Right lobe of liver (tissue), 6 donors: ENCODE measurements at regions not wholly inside any gene's neighbourhood (a gene's known extent, or its start where the extent isn't known, plus 50 kb on each side); places are given as distances from the start of the nearest gene placed in this dataset.

Experiments used
- ATAC-seq, 4 donors: fragments of 200-7000 bp; cut with Tn5 transposase; one replicate each; pipeline ENCODE4 v1.9.1; 2020; ENCODE audit warnings: mild to moderate bottlenecking in 4 of 4, moderate library complexity in 4 of 4
- DNase-seq, 3 donors: peaks; one replicate each; pipeline ENCODE4 v3.0.0-alpha.2; 2020
- H3K27ac ChIP-seq, 3 donors: fragments of 200-600 bp; one replicate each; pipeline ENCODE4 v1.8.0; 2022
- H3K27me3 ChIP-seq, 2 donors: fragments of 200-600 bp; one replicate each; pipeline ENCODE4 v1.8.0; 2022
- H3K36me3 ChIP-seq, 4 donors: fragments of 200-600 bp; sonication (generic) in 1 of 4; one replicate each; pipeline versions ENCODE4 v1.5.1 to v1.8.0; 2017 to 2022; ENCODE audit warnings: control low read depth in 1 of 4
- H3K4me1 ChIP-seq, 4 donors: fragments of 200-600 bp; sonication (generic) in 1 of 4; one replicate each; pipeline versions ENCODE4 v1.5.1 to v1.8.0; 2017 to 2022; ENCODE audit warnings: control low read depth in 1 of 4
- H3K4me3 ChIP-seq, 3 donors: fragments of 200-600 bp; one replicate each; pipeline ENCODE4 v1.8.0; 2022
- H3K9me3 ChIP-seq, 4 donors: fragments of 200-600 bp; sonication (generic) in 1 of 4; one replicate each; pipeline versions ENCODE4 v1.5.1 to v1.8.0; 2017 to 2022; ENCODE audit warnings: control low read depth in 1 of 4
- CTCF ChIP-seq, 4 donors: fragments of 200-600 bp in 3 of 4; fragments of 450-650 bp in 1 of 4; IDR thresholded peaks; one replicate each; pipeline versions ENCODE4 v1.5.1 to v1.8.0; 2016 to 2022; ENCODE audit warnings: antibody characterized with exemption in 4 of 4, mild to moderate bottlenecking in 2 of 4
- POLR2A ChIP-seq: fragments of 450-650 bp; IDR thresholded peaks from one replicate; pipeline ENCODE4 v1.6.1; 2017; ENCODE audit warnings: antibody characterized with exemption, mild to moderate bottlenecking
- WGBS: methylation state at CpG from one replicate; pipeline ENCODE4 v1.1.6; 2018; ENCODE audit warnings: low coverage, low lambda C conversion rate; ENCODE audit not compliant: insufficient coverage; ENCODE audit errors: missing lambda C conversion rate; 5-methylcytosine and 5-hydroxymethylcytosine counted together
- intact Hi-C, 2 donors: fragments of 100-400 bp; cut with DNase I; formaldehyde crosslinking; loops; one replicate each; pipeline versions ENCODE4 v1.11.2 to v1.14.1; 2022
- donor health status: DM: no; HTN: yes; CAD: no.
- donor health status: DM: no; HTN: no; CAD: no.
- donor health status: DM: no; HTN: no; CAD: no.
- donor health status: DM: no; HTN: yes; CAD: no.
- donor health status: DM: no; HTN: yes; CAD: no.

GRCh38 chr12:103036581-103037214, 79.2 kb downstream of the ASCL1 start:
- H3K27me3 ChIP-seq, result no peaks in the 10 kb centered on the region
- 50% methylated on average over 1 of the region's 1 CpG for WGBS
- H3K27ac ChIP-seq, result peak overlapping the region in 1 of 3 donors; percentile 3
- no peaks in the 10 kb centered on the region for H3K4me1 ChIP-seq
- TF ChIP-seq CTCF (IDR thresholded peaks at IDR 0.05) (peak in 3 of 4 donors; percentile 23 to 41 (median 34)), POLR2A (no peak)
- DNase-seq (no peak), ATAC-seq (peak in 3 of 4 donors; percentile 40 to 68 (median 64))
- H3K36me3 ChIP-seq, result no peaks in the 10 kb centered on the region
- no peak overlapping the region for H3K4me3 ChIP-seq
- no peaks in the 10 kb centered on the region for H3K9me3 ChIP-seq
- intact Hi-C loops, result no loop called here

- TF ChIP-seq POLR2A, result no peak
- no peak for TF ChIP-seq CTCF (IDR thresholded peaks at IDR 0.05)
- Histone ChIP-seq H3K9me3 (no peaks in the 10 kb centered on the region), H3K27ac (no peak overlapping the region), H3K4me3 (no peak overlapping the region), H3K36me3 (no peaks in the 10 kb centered on the region), H3K27me3 (no peaks in the 10 kb centered on the region), H3K4me1 (no peaks in the 10 kb centered on the region)
- DNase-seq (no peak), ATAC-seq (no peak)
- WGBS, result 25% methylated on average over 14 of the region's 18 CpGs
- intact Hi-C loops, result no loop called here
Measured at GRCh38 chr12:103043531-103044486, 86.3 kb downstream of the ASCL1 start.

- Histone ChIP-seq H3K27me3 (no peaks in the 10 kb centered on the region), H3K9me3 (no peaks in the 10 kb centered on the region), H3K27ac (no peak overlapping the region), H3K4me3 (no peak overlapping the region), H3K4me1 (no peaks in the 10 kb centered on the region), H3K36me3 (no peaks in the 10 kb centered on the region)
- intact Hi-C loops, result no loop called here
- WGBS, result 76% methylated on average over 2 of the region's 3 CpGs
- no peak for TF ChIP-seq POLR2A
- no peak for TF ChIP-seq CTCF (IDR thresholded peaks at IDR 0.05)
- DNase-seq, result no peak
- no peak for ATAC-seq
Measured at GRCh38 chr12:103046154-103046553, 88.7 kb downstream of the ASCL1 start.

- WGBS, result 70% methylated on average over 4 of the region's 4 CpGs
- H3K9me3 ChIP-seq, result no peaks in the 10 kb centered on the region
- H3K27ac ChIP-seq, result no peak overlapping the region
- DNase-seq (no peak), ATAC-seq (no peak)
- H3K36me3 ChIP-seq, result no peaks in the 10 kb centered on the region
- no peaks in the 10 kb centered on the region for H3K27me3 ChIP-seq
- no peak overlapping the region for H3K4me3 ChIP-seq
- H3K4me1 ChIP-seq, result no peaks in the 10 kb centered on the region
- intact Hi-C loops, result no loop called here
- TF ChIP-seq CTCF (IDR thresholded peaks at IDR 0.05) (no peak), POLR2A (no peak)
Measured at GRCh38 chr12:103050273-103050672, 92.8 kb downstream of the ASCL1 start.
